RWPE1 (cell line): ENCODE measurements at regions not wholly inside any gene's neighbourhood (a gene's known extent, or its start where the extent isn't known, plus 50 kb on each side); places are given as distances from the start of the nearest gene placed in this dataset.

ENCODE experiments used
- CTCF ChIA-PET: fragments of 350-600 bp; sonication (Branson Sonifier 250); formaldehyde crosslinking; extraction: SDS; loops from one replicate; lab custom pipeline; 2021; lab: Yijun Ruan, JAX
- POLR2A ChIA-PET: fragments of 400-600 bp; formaldehyde crosslinking; extraction: SDS; loops from one replicate; lab custom pipeline; 2020; ENCODE audit warnings: antibody characterized with exemption; ENCODE audit not compliant: low non-redundant PET; lab: Yijun Ruan, JAX
- DNase-seq: peaks from one replicate; pipeline ENCODE4 v3.0.0; 2012; ENCODE audit warnings: low spot score
- H3K27ac ChIP-seq: fragments of 450-650 bp; 2 replicates; pipeline ENCODE4 v1.5.1; 2017
- CTCF ChIP-seq: fragments of 450-650 bp; conservative IDR thresholded peaks from 2 replicates; pipeline ENCODE4 v1.5.1; 2017; ENCODE audit warnings: low read depth, mild to moderate bottlenecking

GRCh38 chr6:111970426-111970825 lies 83.5 kb upstream of the CCN6 start:
- ChIA-PET POLR2A (no interaction called here), CTCF (no interaction called here)
- H3K27ac ChIP-seq, result no peak overlapping the region
- DNase-seq, result no peak
- no peak for TF ChIP-seq CTCF

- no peak overlapping the region for H3K27ac ChIP-seq
- TF ChIP-seq CTCF, result no peak
- POLR2A ChIA-PET, result no interaction called here
- no peak for DNase-seq
- CTCF ChIA-PET, result no interaction called here
Observed at GRCh38 chr6:111971181-111971841, 82.6 kb upstream of the CCN6 start.

- H3K27ac ChIP-seq, result no peak overlapping the region
- CTCF ChIA-PET, result no interaction called here
- no peak for DNase-seq
- TF ChIP-seq CTCF, result no peak
- POLR2A ChIA-PET, result no interaction called here
Observed at GRCh38 chr6:111971866-111972532, 81.9 kb upstream of the CCN6 start.

GRCh38 chr6:111972745-111973117 lies 81.2 kb upstream of the CCN6 start:
- DNase-seq, result no peak
- peak overlapping the region; percentile 90 for H3K27ac ChIP-seq
- TF ChIP-seq CTCF, result no peak
- CTCF ChIA-PET, result no interaction called here
- POLR2A ChIA-PET, result no interaction called here

- ChIA-PET POLR2A (no interaction called here), CTCF (interaction anchor here (0.6 kb wide), 1 partner anchor 18 kb away, joined by 3 read pairs; no protein-coding TSS in a partner anchor)
- TF ChIP-seq CTCF, result no peak
- peak overlapping the region; percentile 90 for H3K27ac ChIP-seq
- peak; percentile 74 for DNase-seq
Observed at GRCh38 chr6:111973118-111973761, 80.7 kb upstream of the CCN6 start.

GRCh38 chr6:111973927-111974639 lies 79.8 kb upstream of the CCN6 start:
- ChIA-PET POLR2A (no interaction called here), CTCF (interaction anchor here (0.6 kb wide), 3 partner anchors 10 to 65 kb away, joined by 3 read pairs; no protein-coding TSS in a partner anchor)
- H3K27ac ChIP-seq, result no peak overlapping the region
- TF ChIP-seq CTCF, result no peak
- DNase-seq, result no peak
